Activated CD8-positive, alpha-beta T cell treated with anti-CD3 and anti-CD28 coated beads for 36 hours (primary cell): ENCODE measurements at regions not wholly inside any gene's neighbourhood (a gene's known extent, or its start where the extent isn't known, plus 50 kb on each side); places are given as distances from the start of the nearest gene placed in this dataset.
"Not testable (repeated sequence)": the region's sequence is repeated elsewhere in the genome, so short reads cannot be mapped to it uniquely, and the experiment has no call there.

Source experiments
- ATAC-seq: fragments of 200-7000 bp; cut with Tn5 transposase; one replicate; pipeline ENCODE4 v1.10.0; 2021; ENCODE audit warnings: mild to moderate bottlenecking, moderate library complexity
- CTCF ChIA-PET: fragments of 350-600 bp; sonication (Branson Sonifier 250); formaldehyde crosslinking; loops from one replicate; lab custom pipeline; 2021; ENCODE audit warnings: antibody characterized with exemption; lab: Charles Lee
- POLR2A ChIA-PET: fragments of 350-600 bp; sonication (Branson Sonifier 250); formaldehyde crosslinking; loops from one replicate; lab custom pipeline; 2021; ENCODE audit warnings: antibody characterized with exemption; lab: Charles Lee
- DNase-seq: peaks from one replicate; pipeline ENCODE4 v3.0.0-alpha.2; 2020
- H3K27ac Mint-ChIP-seq: one replicate; pipeline ENCODE4 v1.8.0; 2021; ENCODE audit warnings: mild to moderate bottlenecking, mixed read lengths
- H3K27me3 Mint-ChIP-seq: one replicate; pipeline ENCODE4 v1.8.0; 2021; ENCODE audit warnings: mixed read lengths
- H3K36me3 Mint-ChIP-seq: one replicate; pipeline ENCODE4 v1.8.0; 2021; ENCODE audit warnings: low read depth, mixed read lengths
- H3K4me1 Mint-ChIP-seq: one replicate; pipeline ENCODE4 v1.8.0; 2021; ENCODE audit warnings: low read depth, mixed read lengths
- H3K4me3 Mint-ChIP-seq: one replicate; pipeline ENCODE4 v1.8.0; 2021; ENCODE audit warnings: mild to moderate bottlenecking, moderate library complexity, mixed read lengths
- H3K9me3 Mint-ChIP-seq: one replicate; pipeline ENCODE4 v1.8.0; 2021; ENCODE audit warnings: mixed read lengths
- CTCF ChIP-seq: fragments of 200-600 bp; IDR thresholded peaks from one replicate; pipeline ENCODE4 v1.8.0; 2022; ENCODE audit warnings: antibody characterized with exemption, mild to moderate bottlenecking
- intact Hi-C: fragments of 100-400 bp; cut with micrococcal nuclease; formaldehyde crosslinking; loops from one replicate; pipeline ENCODE4 v1.10.0; 2022

- Mint-ChIP-seq H3K9me3 (peaks cover 7% of the 10 kb centered on the region), H3K27ac (no peak overlapping the region), H3K4me3 (no peak overlapping the region), H3K36me3 (no peaks in the 10 kb centered on the region), H3K27me3 (no peaks in the 10 kb centered on the region), H3K4me1 (no peaks in the 10 kb centered on the region)
- ChIA-PET CTCF (no interaction called here), POLR2A (no interaction called here)
- ATAC-seq, result no peak
- no peak for DNase-seq
- TF ChIP-seq CTCF, result no peak
- intact Hi-C loops, result no loop called here
Observed at GRCh38 chr4:20078644-20079043, 173.1 kb upstream of the SLIT2 start.

- ChIA-PET CTCF (no interaction called here), POLR2A (no interaction called here)
- H3K36me3 Mint-ChIP-seq, result no peaks in the 10 kb centered on the region
- DNase-seq, result no peak
- intact Hi-C loops, result no loop called here
- peaks cover 7% of the 10 kb centered on the region for H3K9me3 Mint-ChIP-seq
- no peaks in the 10 kb centered on the region for H3K4me1 Mint-ChIP-seq
- no peak for ATAC-seq
- no peak overlapping the region for H3K4me3 Mint-ChIP-seq
- no peak overlapping the region for H3K27ac Mint-ChIP-seq
- H3K27me3 Mint-ChIP-seq, result no peaks in the 10 kb centered on the region
- TF ChIP-seq CTCF, result no peak
Observed at GRCh38 chr4:20075248-20075871, 176.3 kb upstream of the SLIT2 start.

GRCh38 chr4:20074450-20074849, 177.3 kb upstream of the SLIT2 start:
- Mint-ChIP-seq H3K36me3 (no peaks in the 10 kb centered on the region), H3K27me3 (no peaks in the 10 kb centered on the region), H3K27ac (no peak overlapping the region), H3K4me1 (no peaks in the 10 kb centered on the region), H3K9me3 (peaks cover 9% of the 10 kb centered on the region), H3K4me3 (no peak overlapping the region)
- ATAC-seq (no peak), DNase-seq (no peak)
- TF ChIP-seq CTCF, result no peak
- CTCF ChIA-PET, result no interaction called here
- POLR2A ChIA-PET, result no interaction called here
- intact Hi-C loops, result no loop called here

GRCh38 chr4:20065952-20066351, 185.8 kb upstream of the SLIT2 start:
- H3K4me1 Mint-ChIP-seq, result no peaks in the 10 kb centered on the region
- no peak overlapping the region for H3K27ac Mint-ChIP-seq
- ATAC-seq (no peak), DNase-seq (no peak)
- H3K27me3 Mint-ChIP-seq, result no peaks in the 10 kb centered on the region
- intact Hi-C loops, result no loop called here
- H3K9me3 Mint-ChIP-seq, result peaks cover 12% of the 10 kb centered on the region
- POLR2A ChIA-PET, result no interaction called here
- no peak overlapping the region for H3K4me3 Mint-ChIP-seq
- CTCF ChIA-PET, result no interaction called here
- no peaks in the 10 kb centered on the region for H3K36me3 Mint-ChIP-seq
- no peak for TF ChIP-seq CTCF

GRCh38 chr4:20062857-20063256, 188.8 kb upstream of the SLIT2 start:
- ATAC-seq, CTCF ChIA-PET, H3K9me3 Mint-ChIP-seq, H3K27ac Mint-ChIP-seq, H3K4me3 Mint-ChIP-seq, H3K4me1 Mint-ChIP-seq, DNase-seq, intact Hi-C loops, H3K36me3 Mint-ChIP-seq, POLR2A ChIA-PET, H3K27me3 Mint-ChIP-seq: not testable (repeated sequence)

- ATAC-seq, result no peak
- H3K9me3 Mint-ChIP-seq, result peaks cover 11% of the 10 kb centered on the region
- H3K36me3 Mint-ChIP-seq, result no peaks in the 10 kb centered on the region
- no peaks in the 10 kb centered on the region for H3K27me3 Mint-ChIP-seq
- no peaks in the 10 kb centered on the region for H3K4me1 Mint-ChIP-seq
- no peak for TF ChIP-seq CTCF
- intact Hi-C loops, result no loop called here
- H3K4me3 Mint-ChIP-seq, result no peak overlapping the region
- ChIA-PET CTCF (no interaction called here), POLR2A (no interaction called here)
- DNase-seq, result no peak
- H3K27ac Mint-ChIP-seq, result no peak overlapping the region
Observed at GRCh38 chr4:20062054-20062453, 189.7 kb upstream of the SLIT2 start.
